ENCODE measurements at regions not wholly inside any gene's neighbourhood (a gene's known extent, or its start where the extent isn't known, plus 50 kb on each side); places are given as distances from the start of the nearest gene placed in this dataset.

- H3K4me3 ChIP-seq (ENCODE audit: low read depth in 2 of 2, low read length in 1 of 2) = no peak overlapping the region
- no peak overlapping the region for H2AFZ ChIP-seq (ENCODE audit: low read depth)
- TF ChIP-seq EP300 (IDR thresholded peaks at IDR 0.05; ENCODE audit: borderline replicate concordance in 1 of 2, low read depth in 1 of 2, low read length in 1 of 2) (no peak), EZH2phosphoT487 (IDR thresholded peaks at IDR 0.05; ENCODE audit: borderline replicate concordance, low read depth) (no peak), SIN3A (IDR thresholded peaks at IDR 0.05; ENCODE audit: borderline replicate concordance, low read depth, low read length) (no peak), NRF1 (IDR thresholded peaks at IDR 0.05; ENCODE audit: low read depth, low read length) (no peak), TCF12 (IDR thresholded peaks at IDR 0.05) (no peak), RCOR1 (IDR thresholded peaks at IDR 0.05; ENCODE audit: low read length) (no peak), CHD2 (IDR thresholded peaks at IDR 0.05; ENCODE audit: low read length, partially characterized antibody) (no peak), FOXJ3 (CRISPR knock-in tag; IDR thresholded peaks at IDR 0.05) (no peak), POLR2AphosphoS5 (IDR thresholded peaks at IDR 0.05; ENCODE audit: low read depth, low read length) (no peak), USF2 (IDR thresholded peaks at IDR 0.05; ENCODE audit: borderline replicate concordance, low read depth, low read length) (no peak), GATA2 (CRISPR knock-in tag; IDR thresholded peaks at IDR 0.05) (no peak)
- TF ChIP-seq, protein P1, sequence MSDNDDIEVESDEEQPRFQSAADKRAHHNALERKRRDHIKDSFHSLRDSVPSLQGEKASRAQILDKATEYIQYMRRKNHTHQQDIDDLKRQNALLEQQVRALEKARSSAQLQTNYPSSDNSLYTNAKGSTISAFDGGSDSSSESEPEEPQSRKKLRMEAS (IDR thresholded peaks at IDR 0.05; ENCODE audit: low read depth) = no peak
- TF ChIP-seq, protein P2, sequence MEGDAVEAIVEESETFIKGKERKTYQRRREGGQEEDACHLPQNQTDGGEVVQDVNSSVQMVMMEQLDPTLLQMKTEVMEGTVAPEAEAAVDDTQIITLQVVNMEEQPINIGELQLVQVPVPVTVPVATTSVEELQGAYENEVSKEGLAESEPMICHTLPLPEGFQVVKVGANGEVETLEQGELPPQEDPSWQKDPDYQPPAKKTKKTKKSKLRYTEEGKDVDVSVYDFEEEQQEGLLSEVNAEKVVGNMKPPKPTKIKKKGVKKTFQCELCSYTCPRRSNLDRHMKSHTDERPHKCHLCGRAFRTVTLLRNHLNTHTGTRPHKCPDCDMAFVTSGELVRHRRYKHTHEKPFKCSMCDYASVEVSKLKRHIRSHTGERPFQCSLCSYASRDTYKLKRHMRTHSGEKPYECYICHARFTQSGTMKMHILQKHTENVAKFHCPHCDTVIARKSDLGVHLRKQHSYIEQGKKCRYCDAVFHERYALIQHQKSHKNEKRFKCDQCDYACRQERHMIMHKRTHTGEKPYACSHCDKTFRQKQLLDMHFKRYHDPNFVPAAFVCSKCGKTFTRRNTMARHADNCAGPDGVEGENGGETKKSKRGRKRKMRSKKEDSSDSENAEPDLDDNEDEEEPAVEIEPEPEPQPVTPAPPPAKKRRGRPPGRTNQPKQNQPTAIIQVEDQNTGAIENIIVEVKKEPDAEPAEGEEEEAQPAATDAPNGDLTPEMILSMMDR (IDR thresholded peaks at IDR 0.05) = no peak
- peaks cover 0 to 8% of the 10 kb centered on the region in 2 experiments; a peak in 2 of 4 replicates for H3K4me1 ChIP-seq (ENCODE audit: control insufficient read depth in 1 of 2, insufficient read depth in 2 of 2, low read depth in 1 of 2, low read length in 1 of 2)
- H3K27ac ChIP-seq (ENCODE audit: low read depth in 2 of 2, low read length in 1 of 2) = no peak overlapping the region
- H3K36me3 ChIP-seq (replicated peaks in 1 of 2; ENCODE audit: control insufficient read depth in 1 of 2, insufficient read depth in 2 of 2, low read length in 1 of 2) = no peaks in the 10 kb centered on the region
- ChIA-PET POLR2A (no interaction called here), CTCF (interaction anchor here (0.7 to 1.7 kb wide), 2 partner anchors 17 to 25 kb away, joined by 4 to 5 read pairs; no protein-coding TSS in a partner anchor)
- H3K9ac ChIP-seq = no peak overlapping the region
- no peaks in the 10 kb centered on the region for H3K27me3 ChIP-seq (ENCODE audit: insufficient read depth)
- no peak overlapping the region for H3K4me2 ChIP-seq
- no peak for DNase-seq
- no peaks in the 10 kb centered on the region for H4K20me1 ChIP-seq (ENCODE audit: insufficient read depth)
- WGBS (ENCODE audit: low lambda C conversion rate) = 19% methylated on average over 2 of the region's 2 CpGs
- H3K9me2 ChIP-seq = no peaks in the 10 kb centered on the region
- H3F3A ChIP-seq (replicated peaks; ENCODE audit: insufficient read depth) = peaks cover 13% of the 10 kb centered on the region
- H3K79me2 ChIP-seq (ENCODE audit: insufficient read depth) = no peaks in the 10 kb centered on the region
- H3K9me3 ChIP-seq = no peaks in the 10 kb centered on the region
Measured at GRCh38 chr11:29449281-29450074, 567.4 kb downstream of the KCNA4 start.
